Fibroblast of lung (primary cell): ENCODE measurements at regions not wholly inside any gene's neighbourhood (a gene's known extent, or its start where the extent isn't known, plus 50 kb on each side); places are given as distances from the start of the nearest gene placed in this dataset.

ENCODE experiments used
- DNase-seq, 2 donors: peaks; one replicate each; pipeline versions ENCODE4 v3.0.0 to v3.0.0-alpha.2; 2010; ENCODE audit warnings: low read depth in 2 of 2
- H2AFZ ChIP-seq: 2 replicates; pipeline ENCODE4 v1.5.1; 2012; ENCODE audit warnings: low read length, control low read depth, inconsistent platforms
- H3K27ac ChIP-seq: 2 replicates; pipeline ENCODE4 v1.5.1; 2011; ENCODE audit warnings: low read length, control low read depth; ENCODE audit not compliant: insufficient read depth
- H3K27me3 ChIP-seq: 2 replicates; pipeline ENCODE4 v1.5.1; 2011; ENCODE audit warnings: mild to moderate bottlenecking, low read length; ENCODE audit not compliant: control insufficient read depth, insufficient read depth
- H3K36me3 ChIP-seq: 2 replicates; pipeline ENCODE4 v1.5.1; 2011; ENCODE audit warnings: low read length; ENCODE audit not compliant: control insufficient read depth, insufficient read depth
- H3K4me1 ChIP-seq: 2 replicates; pipeline ENCODE4 v1.5.1; 2011; ENCODE audit warnings: low read length; ENCODE audit not compliant: control insufficient read depth, insufficient read depth; ENCODE audit errors: extremely low read depth
- H3K4me2 ChIP-seq: 2 replicates; pipeline ENCODE4 v1.5.1; 2011; ENCODE audit warnings: low read length, control low read depth; ENCODE audit not compliant: insufficient read depth; ENCODE audit errors: extremely low read depth
- H3K4me3 ChIP-seq, 4 experiments: fragments of 200-600 bp in 1 of 4; sonication (generic) in 1 of 4; replicated peaks in 1 of 4; 2 replicates each; pipeline ENCODE4 v1.5.1; 2011 to 2016; ENCODE audit warnings: low read length in 4 of 4, low read depth in 3 of 4, mild to moderate bottlenecking in 3 of 4, control low read depth in 2 of 4, inconsistent platforms in 1 of 4, mixed read lengths in 1 of 4; ENCODE audit not compliant: insufficient read depth in 1 of 4; ENCODE audit errors: control extremely low read depth in 1 of 4
- H3K79me2 ChIP-seq: 2 replicates; pipeline ENCODE4 v1.5.1; 2012; ENCODE audit warnings: mild to moderate bottlenecking, low read length, inconsistent platforms; ENCODE audit not compliant: control insufficient read depth, insufficient read depth
- H3K9ac ChIP-seq: 2 replicates; pipeline ENCODE4 v1.5.1; 2011; ENCODE audit warnings: mild to moderate bottlenecking, low read length, control low read depth; ENCODE audit not compliant: insufficient read depth
- H3K9me3 ChIP-seq: 2 replicates; pipeline ENCODE4 v1.5.1; 2012; ENCODE audit warnings: low read depth, low read length; ENCODE audit not compliant: control insufficient read depth, insufficient read depth
- H4K20me1 ChIP-seq: 2 replicates; pipeline ENCODE4 v1.5.1; 2011; ENCODE audit warnings: low read length; ENCODE audit not compliant: control insufficient read depth, insufficient read depth; ENCODE audit errors: extremely low read depth
- CTCF ChIP-seq, 2 donors: IDR thresholded peaks in 1 of 2; conservative IDR thresholded peaks in 1 of 2; 1 replicate in 1 of 2; 2 replicates in 1 of 2; pipeline ENCODE4 v1.5.1; 2011 to 2012; ENCODE audit warnings: low read length in 2 of 2, control low read depth in 1 of 2, inconsistent platforms in 1 of 2, low read depth in 1 of 2, mild to moderate bottlenecking in 1 of 2
- EZH2 ChIP-seq: IDR thresholded peaks from 2 replicates; pipeline ENCODE4 v1.5.1; 2012; ENCODE audit warnings: low read length, control low read depth, mild to moderate bottlenecking; ENCODE audit errors: missing control alignments

- Histone ChIP-seq H3K9ac (no peak overlapping the region), H4K20me1 (no peaks in the 10 kb centered on the region), H3K27me3 (no peaks in the 10 kb centered on the region), H3K79me2 (no peaks in the 10 kb centered on the region), H3K36me3 (no peaks in the 10 kb centered on the region), H3K4me1 (no peaks in the 10 kb centered on the region), H3K9me3 (peaks cover 2% of the 10 kb centered on the region), H3K4me3 (no peak overlapping the region), H2AFZ (no peak overlapping the region), H3K4me2 (no peak overlapping the region), H3K27ac (no peak overlapping the region)
- no peak for DNase-seq
- TF ChIP-seq EZH2 (no peak), CTCF (conservative IDR thresholded peaks at IDR 0.05 in 1 of 2, IDR thresholded peaks at IDR 0.05 in 1 of 2; ENCODE audit: low read depth in 1 of 2, low read length in 2 of 2) (no peak)
Measured at GRCh38 chr22:47782328-47783075, 1020.1 kb downstream of the TBC1D22A start.

- Histone ChIP-seq H3K4me3 (no peak overlapping the region), H3K27me3 (no peaks in the 10 kb centered on the region), H2AFZ (no peak overlapping the region), H3K27ac (no peak overlapping the region), H3K4me2 (no peak overlapping the region), H3K4me1 (no peaks in the 10 kb centered on the region), H3K9ac (no peak overlapping the region), H3K36me3 (no peaks in the 10 kb centered on the region), H4K20me1 (no peaks in the 10 kb centered on the region), H3K9me3 (peaks cover 2% of the 10 kb centered on the region), H3K79me2 (no peaks in the 10 kb centered on the region)
- TF ChIP-seq CTCF (conservative IDR thresholded peaks at IDR 0.05 in 1 of 2, IDR thresholded peaks at IDR 0.05 in 1 of 2; ENCODE audit: low read depth in 1 of 2, low read length in 2 of 2): no peak
- no peak for TF ChIP-seq EZH2
- DNase-seq: no peak
Measured at GRCh38 chr22:47781427-47782111, 1019.1 kb downstream of the TBC1D22A start.

- no peak overlapping the region for H2AFZ ChIP-seq
- no peaks in the 10 kb centered on the region for H3K27me3 ChIP-seq
- no peak overlapping the region for H3K4me3 ChIP-seq
- no peak for DNase-seq
- H3K9me3 ChIP-seq: peaks cover 2% of the 10 kb centered on the region
- no peaks in the 10 kb centered on the region for H3K36me3 ChIP-seq
- no peaks in the 10 kb centered on the region for H3K79me2 ChIP-seq
- no peaks in the 10 kb centered on the region for H3K4me1 ChIP-seq
- H3K9ac ChIP-seq: no peak overlapping the region
- H4K20me1 ChIP-seq: no peaks in the 10 kb centered on the region
- H3K4me2 ChIP-seq: no peak overlapping the region
- TF ChIP-seq CTCF (conservative IDR thresholded peaks at IDR 0.05 in 1 of 2, IDR thresholded peaks at IDR 0.05 in 1 of 2; ENCODE audit: low read depth in 1 of 2, low read length in 2 of 2) (no peak), EZH2 (no peak)
- no peak overlapping the region for H3K27ac ChIP-seq
Measured at GRCh38 chr22:47781024-47781423, 1018.6 kb downstream of the TBC1D22A start.
